NCI-H2196 treated with DMSO at 0.1 percent for 48 hours (cell line): ENCODE measurements at regions not wholly inside any gene's neighbourhood (a gene's known extent, or its start where the extent isn't known, plus 50 kb on each side); places are given as distances from the start of the nearest gene placed in this dataset.

Experiments
- DNase-seq: peaks from one replicate; lab custom pipeline; 2025; ENCODE audit not compliant: unreplicated experiment; lab: John Stamatoyannopoulos, UW

DNA sequence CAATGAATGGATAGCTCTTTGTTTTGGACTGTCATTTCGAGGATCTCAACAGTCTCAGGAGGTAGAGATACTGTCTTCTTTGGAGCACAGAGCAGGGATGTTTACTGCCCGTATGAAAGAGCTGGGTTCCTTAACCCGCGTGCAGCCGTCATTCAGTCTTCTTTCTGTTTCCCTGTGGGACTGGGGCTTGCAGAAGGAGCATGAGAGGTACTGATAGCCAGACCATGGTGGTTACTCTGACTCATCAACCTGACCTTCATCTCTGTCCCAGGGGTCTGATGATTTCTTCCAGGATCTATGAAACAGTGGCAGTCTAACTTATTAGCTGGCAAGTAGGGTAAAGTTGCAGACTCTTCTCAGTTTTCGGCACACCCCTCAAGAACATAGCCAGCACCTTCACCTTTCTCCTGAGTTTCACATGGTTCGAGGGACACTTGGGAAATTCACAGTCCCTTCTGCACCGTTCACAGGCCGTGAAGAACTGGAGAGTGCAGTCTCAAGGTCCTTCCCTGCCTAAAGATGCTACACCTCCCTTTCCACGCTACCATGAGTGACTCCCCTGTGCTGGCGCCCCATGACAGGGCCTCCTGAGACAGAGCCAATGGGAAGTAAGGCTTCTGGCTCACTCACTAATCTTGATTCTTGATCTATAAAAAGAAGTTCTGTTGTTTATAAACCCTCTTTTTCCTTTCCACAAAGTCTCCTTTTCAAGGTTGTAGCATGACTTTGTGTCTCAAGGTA, 226.2 kb downstream of the MC4R start:
- DNase-seq: no peak

DNA sequence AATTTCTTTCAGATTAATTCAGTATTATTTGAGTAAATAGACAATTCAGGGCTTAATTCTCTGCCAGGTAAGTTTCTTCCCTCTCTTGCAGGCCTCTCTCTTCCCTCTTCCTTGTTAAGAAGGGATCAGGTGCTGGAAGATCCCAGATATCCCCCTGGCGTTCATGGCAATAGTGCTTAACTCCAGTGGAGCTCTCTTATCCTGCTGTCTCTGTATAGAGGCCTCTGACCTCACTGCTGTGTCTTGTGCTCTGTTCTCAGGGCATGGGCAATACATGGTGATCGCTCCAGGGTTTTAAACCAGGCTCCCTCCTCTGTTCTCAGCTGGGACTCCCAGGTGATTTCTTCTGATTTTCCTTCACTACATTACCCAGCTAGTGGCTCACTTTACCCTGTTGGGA, 226.8 kb downstream of the MC4R start:
- no peak for DNase-seq

DNA sequence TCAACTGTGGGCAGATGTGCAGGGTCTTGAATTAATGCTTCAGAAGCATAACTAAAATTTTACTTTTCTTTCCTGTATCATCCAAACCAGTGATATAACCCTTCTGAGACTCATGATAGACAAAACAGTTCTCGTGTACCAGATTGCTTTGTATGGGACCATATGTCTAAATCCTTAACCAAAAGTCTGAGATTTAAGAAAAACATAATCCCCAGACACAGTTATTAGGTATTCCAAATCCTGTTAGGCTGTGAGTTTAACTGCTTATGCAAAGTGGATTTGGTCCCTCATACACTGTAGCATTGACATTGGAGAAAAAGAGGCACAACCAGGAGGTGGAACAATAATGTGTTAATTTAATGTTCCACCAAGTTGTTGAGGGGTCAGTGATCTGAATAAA, 235.0 kb downstream of the PMAIP1 start:
- no peak for DNase-seq

DNA sequence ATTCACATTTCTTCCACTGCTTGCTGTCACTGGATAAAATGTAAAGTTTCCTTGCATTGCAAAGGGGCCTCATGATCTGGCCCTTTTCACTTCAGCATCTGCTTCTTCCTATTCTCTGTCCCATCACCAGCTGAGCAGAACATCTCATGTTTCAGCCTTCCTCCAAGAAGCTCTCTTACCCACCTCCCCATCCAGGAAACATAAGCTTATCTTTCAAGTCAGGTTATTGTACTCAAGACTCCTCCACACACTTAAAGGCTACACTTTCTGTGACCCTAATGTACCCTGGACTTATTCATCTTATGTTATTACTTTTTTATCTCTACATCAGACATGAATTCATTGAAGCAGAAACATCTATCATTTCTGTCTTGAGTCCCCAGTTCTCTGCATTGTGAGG, 230.5 kb downstream of the PMAIP1 start:
- DNase-seq: no peak

DNA sequence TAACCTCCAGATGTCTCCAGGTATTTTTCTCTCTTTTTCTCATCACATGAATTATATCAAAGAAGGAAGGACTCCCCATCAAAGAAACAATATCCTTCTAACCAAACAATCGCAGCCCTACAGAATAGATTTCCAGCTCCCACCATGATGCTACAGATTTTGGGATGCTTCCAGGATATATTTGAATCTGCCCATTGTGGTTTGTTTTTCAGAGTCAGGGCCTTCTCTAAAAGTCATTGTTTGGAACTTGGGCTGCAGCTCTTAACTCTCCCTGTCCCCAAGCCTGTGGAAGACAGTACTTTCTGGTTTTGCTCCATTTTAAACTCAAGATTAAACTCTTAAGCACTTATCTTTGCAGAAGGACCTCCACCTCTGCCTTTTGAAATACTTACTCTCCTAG, 223.2 kb downstream of the PMAIP1 start:
- no peak for DNase-seq

DNA sequence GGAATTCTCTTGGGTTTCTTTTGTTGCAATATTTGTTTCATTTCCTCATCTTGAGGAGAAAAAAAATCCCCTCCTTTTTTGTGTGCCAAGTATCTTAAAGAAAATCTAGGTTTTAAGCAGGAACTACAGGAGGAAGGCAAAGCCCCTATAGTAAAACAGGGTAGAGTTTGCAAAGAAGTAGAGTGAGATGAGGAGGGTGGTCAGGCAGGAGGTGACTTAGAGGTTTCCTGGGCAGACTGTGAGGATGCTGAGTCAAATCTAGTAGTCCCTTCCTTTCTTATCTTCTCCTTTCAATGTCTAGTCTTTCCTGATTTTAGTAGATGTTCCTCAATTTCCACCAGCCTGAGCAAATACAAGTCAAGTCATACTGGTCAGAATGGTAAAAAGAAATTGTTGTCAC, 222.5 kb downstream of the PMAIP1 start:
- no peak for DNase-seq

DNA sequence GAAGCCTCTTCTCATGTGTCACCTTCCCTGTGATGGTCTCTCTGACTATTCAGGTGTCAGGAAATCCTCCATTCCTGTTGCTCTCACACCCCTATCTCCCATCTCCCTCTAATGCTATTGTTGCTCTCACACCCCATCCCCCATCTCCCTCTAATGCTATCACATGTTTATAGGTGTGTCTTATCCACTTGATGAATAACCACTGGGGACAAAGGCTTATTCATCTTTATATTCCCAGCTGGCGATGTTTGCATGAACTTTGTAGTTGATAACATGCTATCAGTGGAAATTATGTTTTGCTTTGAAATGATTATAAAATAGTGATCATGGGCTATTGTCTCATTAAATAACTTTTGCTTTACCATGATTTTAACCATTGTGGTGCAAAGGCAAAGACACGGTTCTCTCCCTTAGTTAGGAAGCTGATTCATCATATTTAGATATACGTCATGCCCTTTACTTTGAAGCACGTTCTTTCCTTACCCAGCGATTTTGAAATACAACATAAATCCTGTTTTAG, 220.5 kb downstream of the PMAIP1 start:
- no peak for DNase-seq

DNA sequence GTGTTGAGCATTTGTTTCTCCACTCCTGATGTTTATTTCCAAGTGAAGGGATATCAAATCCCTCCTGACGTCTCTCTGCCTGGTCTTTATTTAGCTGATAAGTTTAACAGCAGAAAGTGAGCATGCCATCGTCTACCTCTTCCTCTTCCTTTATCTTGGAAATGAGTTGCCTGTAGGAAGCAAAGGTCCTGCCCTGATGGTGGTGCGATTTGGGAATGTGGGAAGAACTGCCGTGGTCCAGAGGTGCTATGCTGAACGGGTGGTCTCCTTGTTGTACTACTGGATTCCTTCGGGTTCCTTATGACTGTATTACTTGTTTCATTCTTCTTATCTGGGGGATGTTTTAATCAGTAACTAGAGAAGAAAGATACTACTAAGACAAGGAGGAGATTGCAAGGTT, 217.5 kb downstream of the PMAIP1 start:
- DNase-seq: no peak

DNA sequence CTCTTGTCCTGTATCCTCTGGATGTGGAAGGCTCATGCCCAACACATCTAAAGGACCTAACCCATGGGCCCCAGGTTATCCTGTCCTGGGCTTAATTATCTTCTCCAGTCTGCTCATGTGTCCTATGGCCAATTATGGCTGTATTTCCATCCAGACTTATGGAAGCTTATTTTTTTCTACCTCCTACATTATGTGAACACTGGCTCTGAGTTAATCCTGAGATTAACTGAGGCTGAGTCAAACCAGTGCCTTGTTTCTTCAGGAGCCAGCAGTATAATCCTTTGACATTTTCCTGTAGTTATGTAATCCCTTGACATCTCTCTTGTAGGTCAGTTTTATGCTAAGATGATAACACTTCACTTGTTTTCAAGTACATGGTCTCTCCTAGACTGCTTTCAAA, 213.6 kb downstream of the PMAIP1 start:
- no peak for DNase-seq

DNA sequence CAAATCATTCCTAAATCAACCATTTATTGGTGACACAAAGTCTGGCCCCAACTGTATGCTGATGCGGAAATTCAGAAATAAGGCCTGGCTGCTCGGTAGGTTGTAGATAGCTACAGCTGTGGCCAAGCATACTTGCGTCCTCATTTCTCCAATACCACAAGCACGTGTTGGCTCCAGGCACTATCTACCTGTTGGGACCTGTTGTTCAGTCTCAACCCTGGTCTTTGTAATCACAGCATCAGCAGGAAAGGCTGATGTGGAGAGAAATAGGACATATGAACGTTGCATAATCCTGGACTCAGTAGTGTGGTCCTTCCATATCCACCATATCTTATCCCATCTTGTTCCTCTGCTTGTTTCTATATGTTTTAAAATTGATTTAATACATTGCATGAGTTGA, 212.6 kb downstream of the PMAIP1 start:
- DNase-seq: no peak

DNA sequence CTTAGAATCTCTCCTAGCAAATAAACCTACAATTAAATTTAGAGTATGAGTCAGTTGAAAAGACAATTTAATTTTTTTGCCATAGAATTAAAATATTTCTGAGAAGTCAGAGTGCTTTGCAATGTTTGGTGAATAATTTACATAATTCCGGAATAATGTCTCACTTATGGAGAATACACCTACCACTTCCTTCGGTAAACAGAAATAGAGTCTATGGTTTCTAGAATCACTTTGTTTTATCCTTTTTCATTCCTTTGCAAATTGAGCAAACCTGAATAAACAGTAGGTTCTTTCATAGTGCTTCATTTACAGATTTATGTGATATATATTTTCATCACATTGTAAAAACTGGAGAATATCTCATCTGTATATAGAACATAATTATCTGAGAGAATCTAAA, 211.7 kb downstream of the PMAIP1 start:
- DNase-seq: no peak

DNA sequence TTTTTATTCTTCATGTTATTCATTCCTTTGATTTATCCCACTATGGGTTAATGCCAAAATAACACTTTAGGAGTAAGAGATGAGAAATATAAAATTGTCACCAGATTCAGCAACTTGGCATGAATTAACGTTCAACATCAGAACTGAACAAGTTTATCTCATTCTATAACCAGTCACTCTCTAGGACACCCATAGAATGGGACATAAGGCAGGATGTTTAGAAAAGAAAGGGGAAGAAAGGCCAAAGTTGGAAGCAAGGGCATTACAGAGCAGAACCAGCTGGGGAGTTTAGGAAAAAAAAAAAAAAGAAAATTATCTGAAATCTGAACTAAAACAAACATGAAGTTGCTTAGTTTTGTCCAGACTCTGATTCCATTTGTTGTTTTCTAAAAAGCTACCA, 211.0 kb downstream of the PMAIP1 start:
- DNase-seq: no peak

DNA sequence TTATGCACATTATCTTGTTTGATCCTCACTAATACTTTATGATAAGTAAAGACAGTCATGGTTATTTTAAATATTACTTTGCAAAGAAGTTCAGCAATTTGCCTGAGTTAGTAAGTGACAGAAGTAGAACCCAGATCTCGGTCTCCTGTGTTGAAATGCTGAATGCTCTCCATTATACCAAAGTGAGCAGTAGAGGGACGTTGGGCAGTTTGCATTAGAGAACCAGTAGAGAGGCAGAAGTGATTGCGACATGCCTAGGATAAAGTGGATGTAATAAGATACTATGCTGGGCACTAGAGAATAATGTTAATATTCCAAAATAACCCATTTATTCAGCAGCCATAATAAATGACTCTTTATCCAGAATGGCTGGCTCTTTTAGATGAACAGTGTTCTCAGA, 201.0 kb downstream of the PMAIP1 start:
- DNase-seq: no peak

DNA sequence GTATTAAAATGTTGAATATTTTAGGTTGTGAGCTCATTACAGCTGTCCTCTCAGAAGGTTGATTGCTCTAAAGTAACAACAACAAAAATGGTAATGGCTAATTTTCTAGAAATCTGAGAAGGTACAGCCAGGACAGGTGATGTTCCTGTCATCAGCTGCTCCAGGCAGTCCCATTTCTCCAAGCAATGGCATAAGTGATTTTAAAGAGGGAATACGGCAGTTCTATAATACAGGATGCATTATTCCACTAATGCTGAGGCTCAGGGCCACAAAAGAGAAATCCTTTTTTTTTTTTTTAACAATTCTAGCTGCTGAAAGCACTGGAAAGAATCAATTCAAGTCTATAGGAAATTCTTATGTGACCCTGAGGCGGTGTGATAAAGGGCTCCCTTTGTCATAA, 199.9 kb downstream of the PMAIP1 start:
- no peak for DNase-seq

DNA sequence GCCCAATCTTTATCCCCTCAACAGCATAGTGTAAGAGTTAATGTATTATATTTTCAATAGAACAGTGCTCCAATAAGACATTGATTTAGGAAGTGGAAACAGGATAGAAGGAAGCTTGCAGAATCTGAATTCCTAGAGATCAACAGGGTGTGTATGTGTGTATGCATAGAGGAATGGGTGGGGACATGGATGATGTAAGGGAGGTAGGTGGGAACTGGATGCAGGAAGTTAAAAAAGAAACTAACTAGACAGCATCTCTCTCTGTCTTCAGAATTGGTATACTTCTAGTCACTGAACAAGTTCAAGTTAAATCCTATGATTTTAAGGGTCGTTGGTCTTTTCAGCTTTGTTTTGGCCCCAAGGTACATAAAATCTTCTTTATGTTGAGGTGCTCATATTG, 196.6 kb downstream of the PMAIP1 start:
- no peak for DNase-seq

DNA sequence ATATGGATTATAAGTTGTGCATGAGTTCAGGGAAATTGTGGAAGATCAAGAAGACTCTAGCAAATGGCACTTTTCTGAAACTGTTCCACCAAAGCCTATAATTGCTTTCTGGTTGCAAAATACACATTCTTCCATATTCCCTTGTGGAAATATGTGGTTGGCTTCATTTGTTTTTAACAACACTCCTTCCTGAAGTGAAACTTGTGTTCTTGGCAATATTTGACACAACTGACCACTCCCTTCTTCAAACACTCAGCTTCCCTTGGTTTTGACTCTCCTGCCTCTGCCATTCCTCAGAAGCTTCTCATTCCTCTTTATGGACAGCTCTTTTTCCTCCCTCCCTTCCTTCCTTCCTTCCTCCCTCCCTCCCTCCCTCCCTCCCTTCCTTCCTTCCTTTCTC, 192.3 kb downstream of the PMAIP1 start:
- no peak for DNase-seq

DNA sequence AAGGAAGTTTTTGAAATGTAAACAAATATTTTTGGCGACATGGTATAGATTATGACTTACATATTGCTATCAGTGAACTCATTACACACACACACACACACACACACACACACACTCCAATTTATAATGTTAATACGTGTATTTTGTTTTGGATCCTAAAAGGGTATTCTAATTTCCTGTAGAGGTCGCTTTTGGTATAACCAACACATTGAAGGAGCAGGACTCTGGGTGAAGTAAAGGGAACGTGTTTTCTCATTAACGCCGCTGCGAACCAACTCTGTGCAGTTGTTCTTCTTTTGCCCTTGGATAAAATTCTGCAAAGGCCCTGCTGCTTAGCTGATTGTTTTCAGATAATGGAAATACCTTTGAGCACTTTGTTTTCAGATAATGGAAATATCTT, 190.4 kb downstream of the PMAIP1 start:
- no peak for DNase-seq

DNA sequence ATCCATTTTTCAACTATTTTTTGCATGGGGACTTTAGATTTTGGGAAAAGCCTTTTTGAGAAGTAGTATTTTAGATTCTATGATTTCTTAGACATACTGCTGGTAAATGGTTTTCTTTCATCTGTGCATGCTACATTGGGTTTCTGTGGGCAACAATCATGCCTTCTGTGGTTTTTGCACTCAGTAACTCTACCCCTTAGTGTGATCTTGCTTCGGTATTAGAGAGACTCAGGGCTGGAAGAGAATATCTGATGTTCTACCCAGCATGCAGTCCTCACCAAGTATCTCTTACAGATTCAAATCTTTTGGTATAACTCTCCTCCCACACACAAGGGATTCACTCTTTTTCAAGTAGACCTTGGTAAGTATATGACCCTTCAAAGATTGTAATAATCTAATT, 183.0 kb downstream of the PMAIP1 start:
- no peak for DNase-seq

DNA sequence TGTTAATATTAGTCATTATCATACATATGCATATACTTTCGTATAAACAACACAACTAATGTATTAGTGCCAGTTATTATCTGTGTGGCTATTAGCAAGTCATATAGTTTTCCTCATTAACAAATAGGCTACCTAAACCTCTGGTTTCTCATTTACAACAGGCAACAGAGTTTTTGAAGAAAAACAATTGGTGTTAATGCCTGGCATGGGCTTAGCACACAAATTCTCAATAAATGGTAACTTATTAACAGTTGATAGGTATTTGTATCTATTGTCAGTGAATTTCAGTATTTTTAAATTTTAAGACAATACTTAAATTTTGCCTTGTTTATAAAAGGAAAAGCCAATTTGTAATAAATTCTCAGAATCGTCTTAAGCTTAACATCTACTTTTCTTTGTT, 182.5 kb downstream of the PMAIP1 start:
- no peak for DNase-seq

DNA sequence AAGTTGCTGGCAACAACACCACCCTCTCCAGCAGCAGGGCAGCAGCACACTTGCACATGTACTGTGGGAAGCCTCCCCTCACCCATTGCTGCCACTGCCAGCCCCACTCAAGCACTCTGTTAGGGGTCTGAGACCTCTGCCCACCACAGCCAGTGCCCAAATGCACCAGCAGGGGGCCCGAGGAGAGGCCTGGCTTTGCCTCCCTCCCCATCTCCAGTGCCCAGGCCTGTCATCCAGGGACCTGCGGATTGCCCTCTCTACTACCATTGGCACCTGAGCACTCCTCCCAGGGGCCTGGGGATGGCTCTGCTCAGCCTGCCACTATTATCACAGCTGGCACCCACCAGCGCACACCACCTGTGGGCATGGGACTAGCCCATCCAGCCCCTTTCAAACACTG, 175.7 kb downstream of the PMAIP1 start:
- DNase-seq: no peak

DNA sequence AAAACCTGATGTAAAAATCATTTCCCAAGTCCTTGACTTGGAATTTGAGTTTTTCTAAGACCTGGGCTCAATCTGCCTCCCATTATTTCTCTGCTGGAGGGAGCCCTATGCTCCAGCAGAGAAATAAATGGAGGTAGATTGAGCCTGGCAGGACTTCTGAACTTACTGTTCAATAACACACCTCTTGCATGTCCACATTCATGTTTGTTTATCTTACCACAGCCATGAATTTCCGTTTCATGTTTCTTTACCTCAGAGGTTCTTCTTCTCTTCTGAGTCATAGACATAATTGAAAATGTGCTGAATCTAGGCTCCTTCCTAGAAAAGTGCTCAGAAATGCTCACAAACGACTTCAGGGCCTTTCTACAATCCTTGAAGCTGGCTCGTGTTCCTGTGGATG, 170.8 kb downstream of the PMAIP1 start:
- DNase-seq: no peak

DNA sequence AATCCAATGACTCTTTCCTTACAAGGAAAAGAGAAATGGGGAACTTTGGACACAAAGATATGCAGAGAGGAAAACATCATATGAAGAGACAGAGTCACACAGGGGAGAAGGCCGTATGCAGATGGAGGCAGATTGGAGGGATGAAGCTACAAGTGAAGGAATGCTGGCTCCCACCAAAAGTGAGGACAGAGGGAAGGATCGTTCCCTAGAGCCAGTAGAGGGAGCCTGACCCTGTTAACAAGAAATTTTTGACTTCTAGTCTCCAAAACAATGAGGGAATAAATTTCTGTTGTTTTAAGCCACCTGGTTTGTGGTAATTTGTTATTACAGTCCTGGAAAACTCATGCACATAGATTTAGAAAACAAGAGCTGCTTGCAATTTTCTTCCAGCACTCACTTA, 169.3 kb downstream of the PMAIP1 start:
- DNase-seq: no peak

DNA sequence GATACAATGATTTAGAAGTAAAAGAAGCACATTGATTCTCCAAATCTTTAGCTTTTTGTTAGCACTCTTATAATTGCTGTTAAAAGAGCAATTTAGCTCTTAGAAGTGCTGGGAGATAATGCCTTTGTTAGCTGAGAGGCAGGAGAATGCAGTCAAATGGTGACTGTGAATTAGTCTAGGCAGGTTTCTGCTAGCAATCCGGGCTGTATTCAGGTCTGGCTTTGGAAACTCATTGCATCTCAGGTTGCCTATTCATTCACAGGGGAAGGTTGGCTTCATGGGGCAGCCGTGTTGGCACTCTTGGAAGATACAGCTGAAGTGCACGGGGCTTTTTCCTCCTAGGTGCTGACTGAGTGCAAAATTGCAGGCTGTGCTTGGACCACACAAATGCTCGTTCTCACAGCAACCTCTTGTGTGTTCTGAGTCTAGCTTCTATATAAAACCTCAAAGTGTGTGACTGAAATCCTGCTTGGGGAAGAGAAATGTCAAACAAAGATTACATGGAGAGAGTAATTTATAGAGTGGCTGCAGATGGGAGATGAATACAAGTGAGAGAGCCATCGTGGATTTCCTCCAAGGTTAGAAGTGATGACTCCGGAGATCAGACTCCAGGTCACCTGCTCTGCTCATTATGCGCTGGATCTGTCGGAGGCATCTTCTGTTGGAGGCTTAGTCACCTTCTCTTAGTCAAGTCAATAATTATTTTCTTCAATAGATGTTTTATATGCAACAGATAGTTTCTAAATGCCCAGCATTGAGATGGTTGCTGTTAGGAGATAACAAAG, 167.8 kb downstream of the PMAIP1 start:
- DNase-seq: no peak
